ENCODE measurements at regions not wholly inside any gene's neighbourhood (a gene's known extent, or its start where the extent isn't known, plus 50 kb on each side); places are given as distances from the start of the nearest gene placed in this dataset.

DNA sequence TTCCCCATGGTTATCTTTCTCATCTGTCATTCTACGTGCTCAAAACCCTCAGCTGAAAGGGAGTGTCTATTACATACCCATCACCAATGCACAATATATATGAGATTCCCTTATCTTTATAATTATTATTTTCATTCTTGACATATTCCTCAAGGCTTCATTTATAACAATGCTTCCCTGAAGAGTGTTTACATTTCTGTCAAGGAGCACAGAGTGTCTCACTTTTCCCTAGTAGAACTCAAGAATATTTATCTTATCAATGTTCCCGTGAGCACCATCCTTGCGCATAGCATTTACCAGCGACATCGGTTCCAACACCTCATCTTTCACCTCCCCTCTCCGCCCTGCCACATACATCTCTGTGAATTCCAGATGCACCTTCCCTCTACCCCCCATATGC lies 250.6 kb downstream of the PLA2G4A start:
- intact Hi-C loops (cut with micrococcal nuclease), result no loop called here

DNA sequence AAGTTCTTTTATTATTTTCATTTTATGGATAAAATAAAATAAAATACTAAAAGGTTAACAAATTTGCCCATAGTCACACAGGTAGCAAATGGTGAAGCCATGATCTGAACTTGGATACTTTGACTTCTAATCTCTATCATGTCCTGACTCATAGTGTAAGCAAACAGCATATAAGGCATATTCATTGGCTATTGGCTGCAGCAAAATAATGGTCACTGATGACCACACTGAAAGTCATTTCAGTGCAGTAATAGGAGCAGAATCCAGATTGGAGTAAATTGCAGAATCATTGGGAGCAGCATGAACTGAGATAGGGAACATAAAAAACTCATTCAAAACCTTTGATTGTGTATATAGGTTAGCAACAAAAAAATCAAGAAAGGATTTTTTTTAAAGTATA lies 262.9 kb downstream of the PLA2G4A start:
- intact Hi-C loops (cut with micrococcal nuclease), result no loop called here

DNA sequence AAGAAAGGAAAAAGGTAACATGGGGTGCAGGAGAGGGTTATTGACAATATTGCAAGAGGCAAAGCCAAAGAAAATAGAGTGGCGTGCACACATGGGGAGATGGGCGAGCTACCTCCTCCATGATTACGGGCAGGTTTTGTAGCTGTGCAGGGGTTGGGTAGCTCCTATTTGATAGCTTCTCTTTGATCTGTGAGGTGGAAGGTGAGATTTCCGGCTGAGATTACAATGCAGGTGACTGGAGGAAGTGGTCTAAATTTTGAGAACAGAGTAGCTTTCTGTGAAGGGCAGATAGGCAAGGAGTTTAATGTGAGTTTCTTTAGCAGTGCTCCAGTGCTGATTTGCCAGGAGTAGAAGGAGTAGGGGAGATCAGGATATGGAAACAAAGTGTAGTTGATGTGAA lies 263.4 kb downstream of the PLA2G4A start:
- intact Hi-C loops (cut with micrococcal nuclease), result no loop called here

DNA sequence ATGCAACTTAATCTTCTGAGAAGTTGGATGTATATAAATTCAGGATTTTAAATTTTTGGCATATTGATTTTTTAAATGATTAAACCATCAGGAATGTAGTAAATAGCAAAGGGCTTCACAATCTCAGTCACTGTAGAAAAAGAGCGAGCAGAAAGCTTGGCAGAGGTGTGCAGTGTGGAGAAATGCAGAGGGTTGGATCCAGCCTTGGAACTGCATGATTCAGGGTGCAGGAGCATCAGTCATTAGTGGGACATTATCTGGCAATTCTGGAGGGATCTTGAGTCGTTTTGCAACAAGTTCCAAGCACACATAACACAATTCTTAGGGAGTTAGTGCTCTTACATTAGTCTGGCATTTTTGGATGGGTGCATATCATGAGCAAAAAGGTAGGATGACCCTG lies 267.9 kb downstream of the PLA2G4A start:
- intact Hi-C loops (cut with micrococcal nuclease), result no loop called here

DNA sequence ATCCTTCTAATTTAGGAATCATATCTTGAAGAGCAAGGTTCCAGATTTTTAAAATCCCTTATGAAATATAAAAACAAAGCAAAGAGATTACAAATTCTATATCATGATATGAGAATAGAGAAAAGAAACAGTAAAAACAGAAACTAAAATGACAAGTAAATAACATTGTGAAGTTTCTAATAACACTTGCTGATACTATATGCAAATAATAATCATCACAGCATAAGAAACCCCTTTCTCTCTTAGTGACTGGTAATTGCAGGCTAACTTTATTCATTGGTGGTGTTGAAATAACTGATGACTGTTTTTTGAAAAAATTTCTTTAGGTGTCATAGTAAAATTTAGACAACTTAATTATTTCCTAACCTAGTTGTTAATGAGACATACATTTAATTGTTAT lies 281.6 kb downstream of the PLA2G4A start:
- intact Hi-C loops (cut with micrococcal nuclease), result no loop called here

DNA sequence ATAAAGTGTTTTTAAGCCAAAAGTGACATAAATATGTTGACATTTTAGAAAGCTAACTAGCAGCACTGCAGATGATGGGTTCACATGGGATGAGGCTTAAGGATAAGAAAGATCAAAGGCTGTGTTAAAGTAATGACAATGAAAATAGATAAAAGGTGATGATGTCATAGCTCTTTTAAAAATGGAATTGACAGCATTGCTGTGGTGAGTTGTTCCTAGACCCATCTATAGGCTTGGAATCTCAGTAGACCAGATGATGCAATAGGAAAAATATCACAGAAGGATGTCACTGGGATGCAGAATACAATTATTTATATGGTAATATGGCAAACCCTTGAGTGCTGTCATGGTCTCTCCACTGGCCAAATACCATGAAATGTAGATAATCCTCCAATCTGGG lies 286.0 kb downstream of the PLA2G4A start:
- intact Hi-C loops (cut with micrococcal nuclease), result no loop called here

DNA sequence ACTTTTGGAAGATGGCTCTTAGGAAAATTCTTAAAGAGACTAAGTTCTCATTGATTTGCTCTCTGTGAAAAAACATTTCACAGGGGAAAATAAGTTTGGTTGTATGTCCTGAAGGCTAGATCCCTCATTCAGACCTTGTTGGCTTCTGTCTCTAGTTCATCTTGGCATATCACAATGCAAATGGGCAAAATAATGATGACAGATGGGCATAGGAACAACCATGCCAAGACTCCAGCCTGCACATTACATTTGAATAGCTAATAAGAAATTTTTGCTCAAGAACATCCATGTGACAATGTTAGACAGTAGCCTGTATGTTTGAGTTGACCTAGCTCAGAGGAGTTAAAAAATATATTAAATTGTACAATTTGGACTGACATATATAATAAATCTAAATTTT lies 292.9 kb downstream of the PLA2G4A start:
- intact Hi-C loops (cut with micrococcal nuclease), result no loop called here

DNA sequence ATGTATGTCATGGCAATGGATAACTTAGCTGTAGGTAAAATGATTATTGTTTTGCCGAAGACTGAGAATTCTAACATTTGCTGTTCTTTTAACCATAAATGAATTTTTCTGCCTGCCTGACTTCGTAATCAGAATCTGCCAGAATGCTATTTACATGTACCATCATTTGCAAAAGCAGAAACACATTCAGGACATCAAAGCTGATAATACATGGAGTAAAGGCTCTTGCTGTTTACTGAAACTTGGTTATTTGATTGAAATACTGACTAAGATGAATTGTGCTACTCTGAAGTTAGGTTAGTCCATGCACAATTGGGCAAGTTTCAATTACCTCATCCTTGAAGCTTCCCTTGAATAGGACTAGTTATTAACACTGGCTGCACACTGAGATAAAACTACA lies 293.8 kb downstream of the PLA2G4A start:
- intact Hi-C loops (cut with micrococcal nuclease), result no loop called here

DNA sequence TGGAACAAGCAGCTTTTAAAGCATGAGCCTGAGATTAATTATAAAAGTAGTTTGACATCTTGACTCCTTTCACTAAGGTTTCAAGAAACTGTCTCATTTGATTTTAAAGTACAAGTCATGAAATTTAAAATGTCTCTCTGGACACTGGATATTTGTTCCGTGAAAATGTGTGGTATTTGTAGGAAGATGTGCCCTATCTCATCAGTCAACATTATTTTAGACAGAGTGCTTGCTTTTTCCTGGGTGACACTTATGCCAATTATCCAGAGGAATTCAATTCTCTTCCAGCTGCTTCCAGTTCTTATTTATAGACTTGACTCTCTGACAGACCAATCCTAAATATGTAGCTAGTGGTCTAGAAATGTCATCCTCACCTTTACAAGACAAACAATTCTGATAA lies 300.4 kb downstream of the PLA2G4A start:
- intact Hi-C loops (cut with micrococcal nuclease), result no loop called here

DNA sequence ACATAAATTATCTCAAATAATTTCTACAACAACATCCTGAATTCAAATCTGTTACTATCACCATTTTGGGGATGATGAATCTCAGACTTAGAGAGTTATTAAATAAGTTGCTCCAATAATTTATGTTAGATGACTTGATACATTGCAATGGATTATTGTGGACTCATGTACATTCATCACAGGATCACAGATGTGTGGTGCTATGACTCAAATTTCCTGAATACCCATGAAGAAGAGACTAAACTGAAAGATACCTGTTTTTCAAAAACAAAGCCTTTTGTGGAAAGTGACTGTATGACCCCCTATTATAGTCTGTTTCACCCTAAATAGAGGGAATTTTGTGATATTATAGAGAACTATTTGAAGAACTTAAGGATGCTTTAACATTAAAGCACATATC lies 315.0 kb downstream of the PLA2G4A start:
- intact Hi-C loops (cut with micrococcal nuclease), result no loop called here

DNA sequence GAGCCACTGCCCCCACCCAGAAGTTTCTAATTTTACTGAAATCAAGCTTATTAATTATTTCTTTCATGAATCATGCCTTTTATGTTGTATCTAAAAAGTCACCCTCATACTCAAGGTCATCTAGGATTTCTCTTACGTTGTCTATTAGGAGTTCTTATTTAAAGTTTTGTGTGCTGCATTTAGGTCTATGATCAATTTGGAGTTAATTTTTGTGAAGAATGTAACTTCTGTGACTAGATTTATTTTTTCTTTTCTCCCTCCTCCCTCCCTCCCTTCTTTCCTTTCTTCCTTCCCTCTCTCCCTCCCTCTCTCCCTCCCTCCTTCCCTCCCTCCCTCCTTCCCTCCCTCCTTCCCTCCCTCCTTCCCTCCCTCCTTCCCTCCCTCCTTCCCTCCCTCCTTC lies 317.6 kb downstream of the PLA2G4A start:
- intact Hi-C loops (cut with micrococcal nuclease), result no loop called here

DNA sequence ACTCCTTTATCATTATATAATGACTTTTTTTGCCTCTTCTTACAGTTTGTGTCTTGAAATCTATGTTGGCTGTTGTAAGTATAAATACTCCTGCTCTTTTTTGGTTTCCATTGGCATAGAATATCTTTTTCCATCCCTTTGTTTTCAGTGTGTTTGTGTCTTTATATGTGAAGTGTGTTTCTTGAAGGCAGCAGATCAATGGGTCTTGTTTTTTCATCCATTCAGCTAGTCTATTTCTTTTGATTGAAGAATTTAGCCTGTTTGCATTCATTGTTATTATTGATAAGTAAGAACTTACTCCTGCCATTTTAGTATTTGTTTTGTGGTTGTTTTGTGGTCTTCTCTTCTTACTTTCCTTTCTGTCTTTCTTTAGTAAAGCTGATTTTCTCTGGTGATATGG lies 322.8 kb downstream of the PLA2G4A start:
- intact Hi-C loops (cut with micrococcal nuclease), result no loop called here

DNA sequence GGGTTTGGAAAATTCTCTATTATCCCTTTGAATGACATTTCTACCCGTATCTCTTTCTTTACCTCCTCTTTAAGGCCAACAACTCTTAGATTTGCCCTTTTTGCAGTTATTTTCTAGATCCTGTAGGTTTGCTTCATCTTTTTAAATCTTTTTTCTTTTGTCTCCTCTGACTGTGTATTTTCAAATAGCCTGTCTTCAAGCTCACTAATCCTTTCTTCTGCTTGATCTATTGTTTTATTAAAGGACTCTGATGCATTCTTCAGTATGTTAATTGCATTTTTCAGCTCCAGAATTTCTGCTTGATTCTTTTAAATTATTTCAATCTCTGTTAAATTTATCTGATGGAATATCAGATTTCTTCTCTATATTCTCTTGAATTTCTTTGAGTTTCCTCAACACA lies 324.3 kb downstream of the PLA2G4A start:
- intact Hi-C loops (cut with micrococcal nuclease), result no loop called here

DNA sequence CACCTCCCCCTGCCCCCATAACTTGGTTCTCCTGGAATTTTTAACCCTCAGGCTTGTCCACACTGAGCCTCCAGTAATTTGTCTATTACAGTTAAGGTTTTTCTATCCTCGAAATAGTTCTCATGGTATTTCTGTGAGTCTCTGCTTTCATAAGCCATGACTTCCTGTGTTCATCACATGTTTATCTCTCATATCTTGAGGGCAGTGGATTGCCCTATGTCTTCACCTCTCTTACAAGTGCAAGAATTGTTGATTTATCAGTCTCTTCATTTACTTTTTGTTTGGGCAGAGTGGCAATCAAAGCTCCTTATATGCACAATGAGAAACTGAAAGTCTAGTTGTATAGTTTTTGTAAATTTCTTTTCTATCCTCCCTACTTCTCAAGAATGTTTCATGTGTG lies 328.4 kb downstream of the PLA2G4A start:
- intact Hi-C loops (cut with micrococcal nuclease), result no loop called here

DNA sequence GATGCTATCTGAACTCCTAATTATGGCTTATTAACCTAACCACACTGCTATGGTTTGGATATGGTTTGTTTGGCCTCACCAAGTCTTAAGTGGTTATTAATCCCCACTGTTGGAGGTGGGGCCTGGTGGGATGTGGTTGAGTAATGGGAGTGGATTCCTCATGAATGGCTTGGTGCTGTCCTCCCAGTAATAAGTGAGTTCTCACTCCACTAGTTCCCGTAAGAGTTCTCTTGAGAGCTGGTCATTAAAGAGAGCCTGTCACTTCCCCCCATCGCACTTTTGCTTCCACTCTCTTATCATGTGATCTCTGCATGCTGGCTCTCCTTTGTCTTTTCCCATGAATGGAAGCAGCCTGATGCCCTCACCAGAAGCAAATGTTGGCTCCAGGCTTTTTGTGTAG lies 328.8 kb downstream of the PLA2G4A start:
- intact Hi-C loops (cut with micrococcal nuclease), result no loop called here

DNA sequence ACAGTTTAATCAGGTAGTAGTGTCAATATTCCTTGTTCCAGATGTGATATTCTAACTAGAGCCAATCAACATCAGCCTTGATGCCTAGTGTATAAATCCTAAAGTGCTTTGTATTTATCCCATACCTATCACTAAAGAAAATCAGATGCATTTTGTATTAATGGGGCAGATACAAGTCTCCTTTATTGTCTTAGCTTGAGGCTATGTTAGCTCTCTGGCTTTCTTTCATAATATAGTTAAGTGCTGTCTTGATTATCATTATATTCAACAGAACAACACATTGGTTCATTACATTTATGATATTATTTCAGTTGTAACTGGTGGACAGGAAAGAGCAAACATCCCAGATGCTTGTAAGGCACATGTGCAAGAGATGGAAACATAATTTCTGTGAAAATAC lies 338.8 kb downstream of the PLA2G4A start:
- intact Hi-C loops (cut with micrococcal nuclease), result no loop called here

DNA sequence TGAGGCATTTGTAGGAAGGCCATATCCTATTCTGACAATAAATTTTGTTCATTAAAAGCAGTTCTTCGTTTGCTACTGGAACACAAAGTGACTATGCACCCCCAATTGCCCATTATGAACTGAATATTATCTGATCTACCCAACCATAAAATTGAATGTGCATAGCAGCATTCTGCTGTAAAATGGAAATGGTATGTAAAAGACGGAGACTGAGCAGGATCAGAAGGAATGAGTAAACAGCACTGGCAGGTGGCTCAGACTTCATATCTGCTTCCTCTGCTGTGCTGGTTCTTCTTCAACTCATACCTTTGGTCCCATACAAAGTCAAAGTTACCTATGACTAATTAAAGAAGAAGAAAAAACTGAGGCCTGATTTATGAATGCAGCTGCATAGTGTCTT lies 339.5 kb downstream of the PLA2G4A start:
- intact Hi-C loops (cut with micrococcal nuclease), result no loop called here

DNA sequence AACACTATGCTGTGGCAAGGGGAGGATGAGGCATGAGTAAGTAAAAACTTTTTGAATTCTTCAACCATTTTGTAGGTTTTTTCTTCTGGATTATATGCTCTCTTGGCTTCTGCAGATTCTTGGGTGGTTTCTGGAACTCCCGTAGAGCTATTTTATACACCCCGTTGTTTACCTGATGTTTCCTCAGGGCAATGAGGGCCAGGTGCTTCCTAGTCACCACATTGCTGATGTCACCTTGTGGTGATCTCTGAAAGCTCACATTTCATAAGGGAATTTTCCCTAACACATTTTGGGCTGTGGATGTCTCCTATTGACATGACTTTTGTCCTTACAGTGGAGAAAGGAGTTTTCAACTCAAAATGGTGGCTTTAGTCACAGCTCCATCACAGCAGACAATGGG lies 356.6 kb downstream of the PLA2G4A start:
- intact Hi-C loops (cut with micrococcal nuclease), result no loop called here

DNA sequence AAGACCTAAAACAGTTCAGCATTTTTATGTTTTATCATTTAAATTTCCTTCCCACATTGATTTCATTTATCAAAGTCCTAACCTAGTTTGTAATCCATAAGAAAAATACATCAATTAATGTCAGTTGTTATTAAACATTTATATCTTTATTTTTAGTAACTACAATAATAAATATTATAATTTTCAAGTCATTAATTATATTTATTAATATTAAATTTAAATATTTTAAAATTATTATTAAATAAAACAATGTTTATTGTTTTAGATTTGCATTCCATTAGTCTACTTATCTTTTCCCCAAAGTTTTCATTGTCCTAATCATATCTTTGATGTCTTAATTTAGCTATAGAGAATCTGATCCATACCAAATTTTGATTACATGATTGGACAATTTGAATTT lies 368.9 kb downstream of the PLA2G4A start:
- intact Hi-C loops (cut with micrococcal nuclease), result no loop called here

DNA sequence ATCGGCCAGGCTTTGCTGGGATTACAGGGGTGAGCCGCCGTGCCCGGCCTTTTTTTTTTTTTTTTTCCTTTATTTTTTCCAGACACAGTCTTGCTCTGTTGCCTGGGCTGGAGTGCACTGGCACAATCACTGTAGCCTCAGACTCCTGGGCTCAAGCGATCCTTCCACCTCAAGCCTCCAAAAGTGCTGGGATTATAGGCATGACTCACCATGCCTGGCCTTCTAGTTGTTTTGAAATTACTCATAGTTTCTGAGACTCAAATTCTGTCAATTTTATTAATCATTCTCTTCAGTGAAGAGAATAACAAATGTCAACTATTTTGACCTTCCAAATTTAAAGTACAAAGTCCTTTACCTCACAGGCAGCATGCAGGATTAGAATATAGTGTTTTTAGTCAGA lies 374.5 kb downstream of the PLA2G4A start:
- intact Hi-C loops (cut with micrococcal nuclease), result no loop called here

DNA sequence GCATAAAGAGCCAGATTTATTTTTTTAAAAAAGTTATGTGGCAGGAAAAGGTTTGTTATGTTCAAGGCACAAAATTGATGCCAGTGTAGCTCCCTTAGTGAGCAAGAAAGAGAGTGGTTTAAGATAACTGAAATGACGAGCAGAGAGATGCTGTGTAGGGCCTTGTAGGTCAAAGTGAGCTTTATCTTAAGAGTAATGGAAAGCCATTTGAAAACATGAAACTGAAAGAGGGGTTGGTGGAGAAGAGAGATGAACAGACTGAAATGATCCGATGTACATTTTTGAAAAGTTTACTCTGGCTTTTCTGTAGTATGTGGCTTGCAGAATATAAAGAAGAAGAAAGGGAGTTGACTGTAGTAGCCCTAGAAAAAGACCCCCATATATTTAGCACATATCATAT lies 383.6 kb downstream of the PLA2G4A start:
- intact Hi-C loops (cut with micrococcal nuclease), result no loop called here

DNA sequence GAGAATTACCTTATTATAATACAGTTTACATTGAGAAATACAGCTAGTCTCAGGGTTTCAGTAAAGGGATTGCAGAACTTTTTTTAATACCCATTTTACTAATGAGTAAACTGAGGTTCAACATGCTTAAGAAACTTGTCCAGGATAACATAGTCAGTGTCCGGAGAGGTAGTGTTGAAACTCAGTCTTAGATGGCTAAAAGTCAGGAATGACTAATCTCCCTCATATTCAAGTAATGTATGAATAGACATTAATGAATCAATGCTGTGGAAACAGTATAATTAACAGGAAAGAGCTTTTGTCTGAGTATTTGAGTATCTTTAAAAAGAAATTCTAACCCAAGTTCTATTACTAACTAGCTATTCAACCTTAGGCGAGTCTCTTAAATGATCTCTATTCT lies 397.6 kb downstream of the PLA2G4A start:
- intact Hi-C loops (cut with micrococcal nuclease), result no loop called here

DNA sequence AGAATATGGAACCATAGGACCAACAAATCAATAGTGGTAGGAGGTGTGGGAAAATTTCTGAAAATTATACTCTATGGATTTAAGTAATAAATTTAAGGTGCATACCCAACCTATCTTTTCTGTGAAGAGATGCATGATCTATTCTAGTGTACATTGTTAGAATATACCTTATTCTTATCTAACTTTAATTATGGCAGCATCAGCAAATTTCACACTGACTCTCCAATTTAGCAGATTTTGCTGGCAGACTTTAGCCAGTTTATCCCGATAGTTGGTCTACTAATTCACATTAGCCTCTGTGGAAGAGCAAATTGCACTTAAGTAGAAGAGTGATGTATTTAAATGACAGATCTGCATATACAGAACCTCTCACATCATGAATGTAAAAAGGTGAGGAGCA lies 400.0 kb downstream of the PLA2G4A start:
- intact Hi-C loops (cut with micrococcal nuclease), result no loop called here

DNA sequence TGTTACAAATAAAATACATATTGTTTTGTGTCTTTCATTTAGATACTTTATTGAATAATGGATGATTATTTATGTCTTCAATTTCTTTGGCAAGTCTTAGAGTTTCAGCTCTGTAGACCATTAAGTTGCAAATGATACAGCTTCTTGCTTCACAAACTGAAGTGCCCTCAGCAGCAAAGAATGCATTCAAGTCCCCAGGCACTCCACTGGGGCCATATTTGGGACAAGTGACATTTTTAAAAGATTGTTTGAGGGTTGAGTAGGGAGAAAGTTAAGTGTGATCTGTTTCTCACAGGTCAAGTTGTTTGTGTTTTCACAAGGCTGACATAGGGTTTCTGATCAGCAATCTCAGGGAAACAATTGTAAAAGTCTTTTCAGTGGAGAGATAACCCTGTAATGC lies 400.7 kb downstream of the PLA2G4A start:
- intact Hi-C loops (cut with micrococcal nuclease), result no loop called here

DNA sequence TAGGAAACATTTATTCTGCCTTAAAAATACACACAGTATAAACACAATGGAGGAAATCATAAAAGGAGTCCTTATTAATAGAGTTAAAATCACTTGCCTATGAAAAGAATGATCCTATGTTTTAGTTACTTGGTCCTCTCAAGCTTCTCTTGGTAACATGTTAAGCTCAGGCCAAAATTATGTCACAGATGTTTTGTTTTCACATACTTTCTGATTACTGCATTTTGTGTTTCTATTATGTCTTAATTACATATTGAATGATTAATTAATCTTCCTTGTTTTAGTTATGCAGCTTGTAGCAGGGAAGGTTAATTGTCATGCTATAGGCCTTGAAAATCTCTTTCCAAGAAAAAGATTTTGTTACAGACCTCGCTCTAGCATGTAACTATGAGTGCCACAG lies 406.0 kb downstream of the PLA2G4A start:
- intact Hi-C loops (cut with micrococcal nuclease), result no loop called here
